AG04449 (cell line): ENCODE measurements at regions not wholly inside any gene's neighbourhood (a gene's known extent, or its start where the extent isn't known, plus 50 kb on each side); places are given as distances from the start of the nearest gene placed in this dataset.
"Not testable (repeated sequence)": the region's sequence is repeated elsewhere in the genome, so short reads cannot be mapped to it uniquely, and the experiment has no call there.

ENCODE experiments used
- CTCF ChIA-PET: fragments of 350-600 bp; formaldehyde crosslinking; extraction: SDS; loops from one replicate; lab custom pipeline; 2021; ENCODE audit warnings: antibody characterized with exemption; lab: Yijun Ruan, JAX
- POLR2A ChIA-PET: fragments of 400-600, 350-600 bp; formaldehyde crosslinking; extraction: SDS; loops from one replicate; lab custom pipeline; 2020; ENCODE audit warnings: antibody characterized with exemption, inconsistent platforms; lab: Yijun Ruan, JAX
- DNase-seq: peaks from one replicate; pipeline ENCODE4 v3.0.0-alpha.2; 2010; ENCODE audit warnings: low read depth, low spot score
- H3K4me3 ChIP-seq: 2 replicates; pipeline ENCODE4 v1.5.1; 2011; ENCODE audit warnings: low read depth, mild to moderate bottlenecking, control low read depth, low read length
- TF ChIP-seq, protein P1 (sequence below): IDR thresholded peaks from one replicate; pipeline ENCODE4 v1.5.1; 2011; ENCODE audit warnings: mild to moderate bottlenecking, moderate library complexity, low read length, control low read depth, inconsistent platforms; ENCODE audit not compliant: insufficient read depth; ENCODE audit errors: missing control alignments

DNA sequence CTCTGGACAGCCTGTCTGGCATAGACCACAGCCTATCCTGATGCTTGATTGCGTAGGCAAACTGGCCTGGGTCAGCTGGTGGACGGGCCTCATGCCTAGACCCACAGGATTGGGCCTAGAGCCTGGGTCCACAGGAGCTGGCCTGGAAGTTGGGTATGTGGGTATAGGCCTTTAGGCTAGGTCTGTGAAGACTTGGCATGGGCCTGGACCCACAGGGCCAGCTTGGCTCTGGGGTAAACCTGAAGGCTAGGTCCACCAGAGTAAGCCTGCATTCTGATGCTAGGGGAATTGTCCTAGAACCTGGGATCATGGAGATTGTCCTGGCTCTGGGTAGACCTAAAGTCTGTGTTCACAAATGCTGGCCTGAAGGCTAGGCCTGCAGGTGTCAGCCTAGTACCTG, 1293.7 kb downstream of the CNTNAP5 start:
- DNase-seq = no peak
- no peak overlapping the region for H3K4me3 ChIP-seq
- ChIA-PET CTCF (no interaction called here), POLR2A (no interaction called here)
- TF ChIP-seq, protein P1, sequence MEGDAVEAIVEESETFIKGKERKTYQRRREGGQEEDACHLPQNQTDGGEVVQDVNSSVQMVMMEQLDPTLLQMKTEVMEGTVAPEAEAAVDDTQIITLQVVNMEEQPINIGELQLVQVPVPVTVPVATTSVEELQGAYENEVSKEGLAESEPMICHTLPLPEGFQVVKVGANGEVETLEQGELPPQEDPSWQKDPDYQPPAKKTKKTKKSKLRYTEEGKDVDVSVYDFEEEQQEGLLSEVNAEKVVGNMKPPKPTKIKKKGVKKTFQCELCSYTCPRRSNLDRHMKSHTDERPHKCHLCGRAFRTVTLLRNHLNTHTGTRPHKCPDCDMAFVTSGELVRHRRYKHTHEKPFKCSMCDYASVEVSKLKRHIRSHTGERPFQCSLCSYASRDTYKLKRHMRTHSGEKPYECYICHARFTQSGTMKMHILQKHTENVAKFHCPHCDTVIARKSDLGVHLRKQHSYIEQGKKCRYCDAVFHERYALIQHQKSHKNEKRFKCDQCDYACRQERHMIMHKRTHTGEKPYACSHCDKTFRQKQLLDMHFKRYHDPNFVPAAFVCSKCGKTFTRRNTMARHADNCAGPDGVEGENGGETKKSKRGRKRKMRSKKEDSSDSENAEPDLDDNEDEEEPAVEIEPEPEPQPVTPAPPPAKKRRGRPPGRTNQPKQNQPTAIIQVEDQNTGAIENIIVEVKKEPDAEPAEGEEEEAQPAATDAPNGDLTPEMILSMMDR = no peak

DNA sequence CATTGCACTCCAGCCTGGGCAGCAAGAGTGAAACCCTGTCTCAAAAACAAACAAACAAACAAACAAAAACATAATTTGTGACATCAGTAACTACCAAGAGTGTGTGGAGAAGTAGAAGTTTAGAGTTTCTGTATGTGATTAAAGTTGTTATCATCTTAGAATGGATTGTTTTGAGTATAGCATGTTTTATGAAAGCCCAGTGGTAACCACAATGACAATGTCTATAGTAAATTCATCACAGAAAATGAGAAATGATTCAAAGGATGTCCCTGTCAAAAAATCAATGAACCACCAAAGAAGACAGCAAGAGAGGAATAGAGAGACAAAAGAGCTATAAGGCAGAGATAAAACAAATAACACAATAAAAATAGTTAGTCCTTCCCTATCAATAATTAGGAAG, 1299.2 kb downstream of the CNTNAP5 start:
- CTCF ChIA-PET = no interaction called here
- no peak for DNase-seq
- H3K4me3 ChIP-seq = no peak overlapping the region
- POLR2A ChIA-PET = no interaction called here
- TF ChIP-seq, protein P1 = no peak

DNA sequence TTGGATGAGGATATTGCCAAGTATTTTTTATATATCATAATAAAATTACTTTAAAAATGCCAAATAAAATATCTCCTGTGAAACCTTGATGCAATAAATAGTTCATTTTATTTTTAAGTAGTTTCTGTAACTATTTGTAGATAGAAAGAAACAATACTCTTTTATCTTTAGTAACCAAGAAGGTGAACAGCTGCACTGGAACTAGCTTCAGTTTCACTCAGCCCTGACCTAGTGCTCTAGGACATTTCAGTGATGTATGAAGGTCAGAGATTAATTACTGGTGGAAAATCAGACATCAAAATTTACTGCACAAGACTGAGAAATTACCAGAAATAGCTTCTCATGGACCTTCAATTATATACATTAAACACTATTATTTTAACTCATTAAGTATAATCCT, 1305.0 kb downstream of the CNTNAP5 start:
- TF ChIP-seq, protein P1 = no peak
- CTCF ChIA-PET = no interaction called here
- no peak for DNase-seq
- H3K4me3 ChIP-seq = no peak overlapping the region
- POLR2A ChIA-PET = no interaction called here

DNA sequence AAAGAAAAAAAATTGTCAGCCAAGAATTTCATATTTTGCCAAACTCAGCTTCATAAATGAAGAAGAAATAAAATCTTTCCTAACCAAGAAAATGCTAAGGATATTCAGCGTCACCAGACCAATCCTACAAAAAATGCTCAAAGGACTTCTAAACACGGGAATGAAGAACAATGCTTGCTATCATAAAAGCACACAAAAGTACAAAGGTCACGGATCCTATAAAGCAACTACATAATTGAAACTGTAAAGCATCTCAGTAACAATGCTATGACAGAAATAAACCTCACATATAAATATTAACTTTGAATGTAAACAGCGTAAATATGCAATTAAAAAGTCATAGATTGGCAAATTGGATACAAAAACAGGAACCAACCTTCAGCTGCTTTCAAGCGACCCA, 1314.6 kb upstream of the GYPC start:
- CTCF ChIA-PET = no interaction called here
- POLR2A ChIA-PET = no interaction called here
- no peak for DNase-seq
- TF ChIP-seq, protein P1 = no peak
- H3K4me3 ChIP-seq = no peak overlapping the region

DNA sequence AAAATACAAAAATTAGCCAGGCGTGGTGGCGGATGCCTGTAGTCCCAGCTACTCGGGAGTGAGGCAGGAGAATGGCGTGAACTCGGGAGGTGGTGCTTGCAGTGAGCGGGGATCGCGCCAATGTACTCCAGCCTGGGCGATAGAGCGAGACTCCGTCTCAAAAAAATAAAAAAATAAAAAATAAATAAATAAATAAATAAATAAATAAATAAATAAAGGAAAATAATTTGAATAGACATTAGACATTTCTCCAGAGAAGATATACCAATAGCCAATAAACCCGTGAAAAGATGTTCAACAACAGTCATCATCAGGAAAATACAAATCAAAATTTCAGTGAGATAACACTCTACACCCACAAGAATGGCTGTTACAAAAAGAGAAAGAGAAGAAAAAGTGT, 1302.4 kb upstream of the GYPC start:
- DNase-seq, CTCF ChIA-PET, POLR2A ChIA-PET, H3K4me3 ChIP-seq: not testable (repeated sequence)

DNA sequence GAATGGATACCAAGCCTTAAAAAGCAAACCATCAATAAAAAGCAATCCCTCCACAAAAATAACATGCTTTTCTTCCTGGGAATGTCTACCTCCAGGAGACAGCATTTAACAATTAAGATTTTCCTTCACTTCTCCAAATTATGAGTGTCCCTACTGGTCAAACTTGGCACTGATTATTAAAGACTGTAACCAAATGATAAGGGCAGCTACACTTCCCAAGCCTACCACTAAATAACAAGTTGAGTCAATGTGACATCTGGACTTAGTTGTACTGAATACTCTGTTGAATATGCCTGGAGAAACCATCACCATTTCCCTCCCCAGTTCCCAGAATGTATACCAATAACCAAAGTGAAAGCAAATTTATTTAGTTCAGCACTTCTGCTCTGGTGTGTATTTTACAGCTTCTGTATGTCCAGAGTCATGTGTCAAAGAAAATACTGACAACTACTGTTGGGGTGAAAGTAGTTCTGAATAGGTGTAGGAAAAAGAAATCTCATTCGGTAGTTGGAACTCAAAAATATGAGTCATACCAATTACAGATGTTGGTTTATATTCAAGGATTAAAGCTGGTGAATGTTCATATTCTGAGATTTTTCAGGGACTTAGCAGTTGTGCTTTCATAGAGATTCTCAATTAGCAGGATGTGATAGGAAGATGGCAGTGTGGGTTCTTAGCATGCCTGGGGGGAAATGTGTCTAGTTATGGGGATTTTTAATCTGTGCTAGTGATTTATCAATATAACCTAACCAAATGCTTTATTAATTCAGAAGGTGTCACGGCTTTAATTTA, 1291.6 kb upstream of the GYPC start:
- no peak overlapping the region for H3K4me3 ChIP-seq
- ChIA-PET CTCF (no interaction called here), POLR2A (no interaction called here)
- DNase-seq = no peak
- TF ChIP-seq, protein P1 = no peak

DNA sequence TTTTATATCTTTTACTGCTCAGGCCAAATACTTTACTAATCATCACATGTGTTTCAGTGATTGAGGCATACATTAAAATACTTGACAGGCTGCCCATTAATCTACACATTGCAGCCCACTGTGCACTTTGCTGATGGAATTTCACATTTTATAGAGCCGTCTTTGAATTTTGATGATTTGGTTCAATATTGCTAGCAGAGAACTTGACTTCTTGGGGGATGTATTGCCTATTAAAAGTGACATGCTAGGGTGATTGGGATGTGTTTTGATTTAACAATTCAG, 1291.0 kb upstream of the GYPC start:
- DNase-seq = no peak
- TF ChIP-seq, protein P1 = no peak
- CTCF ChIA-PET = no interaction called here
- POLR2A ChIA-PET = no interaction called here
- no peak overlapping the region for H3K4me3 ChIP-seq
